Panc1 (cell line): ENCODE measurements at regions not wholly inside any gene's neighbourhood (a gene's known extent, or its start where the extent isn't known, plus 50 kb on each side); places are given as distances from the start of the nearest gene placed in this dataset.
"Not testable (repeated sequence)": the region's sequence is repeated elsewhere in the genome, so short reads cannot be mapped to it uniquely, and the experiment has no call there.

Experiments
- ATAC-seq: fragments of 200-7000 bp; cut with Tn5 transposase; 2 replicates; pipeline ENCODE4 v1.9.1; 2020; ENCODE audit warnings: mild to moderate bottlenecking, moderate library complexity
- BruUV-seq: library from RNA; stranded (reverse); fragments of 400-500 nt; replicated peaks from 2 replicates; lab custom pipeline; 2021; lab: Mats Ljungman, UMichigan
- CTCF ChIA-PET: fragments of 300-600 bp; sonication (Branson Sonifier 250); formaldehyde crosslinking; loops from one replicate; lab custom pipeline; 2022; ENCODE audit warnings: antibody characterized with exemption; lab: Charles Lee
- POLR2A ChIA-PET: fragments of 300-600 bp; sonication (Branson Sonifier 250); formaldehyde crosslinking; loops from one replicate; lab custom pipeline; 2022; ENCODE audit warnings: antibody characterized with exemption; lab: Charles Lee
- DNase-seq: peaks from one replicate; pipeline ENCODE4 v3.0.0-alpha.2; 2010; ENCODE audit warnings: low read depth, low spot score
- H3K27ac ChIP-seq: 2 replicates; pipeline ENCODE4 v1.5.1; 2011; ENCODE audit warnings: mild to moderate bottlenecking, low read length, inconsistent platforms
- H3K27me3 ChIP-seq: fragments of 200-500 bp; sonication (Bioruptor generic); 2 replicates; pipeline ENCODE4 v1.6.0; 2014; ENCODE audit warnings: low read length, inconsistent platforms; ENCODE audit not compliant: control insufficient read depth, insufficient read depth
- H3K36me3 ChIP-seq: fragments of 200-500 bp; sonication (Bioruptor generic); 2 replicates; pipeline ENCODE4 v1.5.1; 2014; ENCODE audit warnings: inconsistent platforms, mild to moderate bottlenecking, low read length, moderate library complexity; ENCODE audit not compliant: control insufficient read depth, insufficient read depth
- H3K4me1 ChIP-seq: 2 replicates; pipeline ENCODE4 v1.5.1; 2011; ENCODE audit warnings: inconsistent platforms, mild to moderate bottlenecking, low read length, moderate library complexity; ENCODE audit not compliant: control insufficient read depth, insufficient read depth
- H3K4me3 ChIP-seq, 2 experiments: 2 replicates each; pipeline ENCODE4 v1.5.1; 2011 to 2012; ENCODE audit warnings: low read depth in 2 of 2, low read length in 2 of 2, mild to moderate bottlenecking in 2 of 2, inconsistent platforms in 1 of 2, moderate library complexity in 1 of 2
- H3K9me3 ChIP-seq: fragments of 200-500 bp; sonication (Bioruptor generic); 2 replicates; pipeline ENCODE4 v1.5.1; 2014; ENCODE audit warnings: low read depth, mild to moderate bottlenecking, inconsistent platforms, low read length, moderate library complexity; ENCODE audit not compliant: control insufficient read depth, insufficient read depth
- in situ Hi-C: cut with HindIII; loops from 2 replicates; pipeline ENCODE4 v1.10.0; 2016; ENCODE audit warnings: low sequenced_read_pairs, low pct_unique_long_range_greater_than_20kb
- intact Hi-C: fragments of 100-400 bp; cut with micrococcal nuclease; formaldehyde crosslinking; loops from one replicate; pipeline ENCODE4 v1.10.0; 2022; ENCODE audit not compliant: unreplicated experiment

DNA sequence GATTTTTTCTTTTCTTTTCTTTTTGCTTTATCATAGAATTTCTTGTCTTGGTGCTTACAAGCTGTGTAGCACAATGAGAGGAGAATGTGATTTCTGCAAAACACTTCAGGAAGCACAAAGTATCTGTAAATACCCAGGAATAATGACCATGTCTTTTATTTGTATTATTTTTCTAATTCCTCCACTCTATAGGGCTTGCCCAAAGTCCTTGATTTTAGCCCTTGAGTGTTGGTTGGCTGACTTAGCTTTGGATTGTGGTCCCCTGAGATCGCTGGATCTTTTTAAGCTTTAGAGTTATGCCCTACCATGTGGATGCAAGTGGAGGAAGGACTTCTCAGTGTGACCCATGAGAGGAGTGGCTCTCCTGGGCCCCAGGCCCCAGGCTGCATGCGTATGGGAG is 52.2 kb downstream of the HOXC4 start:
- H3K27ac ChIP-seq, ATAC-seq, H3K9me3 ChIP-seq, H3K4me3 ChIP-seq, in situ Hi-C loops, H3K36me3 ChIP-seq, H3K4me1 ChIP-seq, CTCF ChIA-PET, BruUV-seq, POLR2A ChIA-PET, intact Hi-C loops, H3K27me3 ChIP-seq, DNase-seq: not testable (repeated sequence)

DNA sequence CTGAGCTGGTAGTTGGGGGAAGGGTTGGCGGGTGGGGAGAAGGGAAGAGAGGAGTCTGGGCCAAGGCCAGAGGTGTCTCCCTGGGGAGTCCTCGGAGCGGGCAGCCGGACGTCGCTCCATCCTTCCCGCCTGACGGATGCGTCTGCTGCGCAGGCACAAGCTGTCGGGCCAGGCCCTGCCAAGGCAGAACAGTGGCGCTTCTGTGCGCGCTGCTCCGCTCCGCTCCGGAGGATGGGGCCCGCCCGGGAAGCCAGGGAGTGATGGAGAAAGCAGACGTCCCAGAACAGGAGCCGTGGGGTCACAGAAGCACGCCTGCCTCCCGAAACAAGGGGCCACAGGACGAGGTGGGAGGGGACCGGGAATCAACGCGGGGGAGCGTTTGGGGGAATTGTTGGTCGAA is 52.6 kb downstream of the HOXC4 start:
- in situ Hi-C loops, H3K27ac ChIP-seq, CTCF ChIA-PET, H3K4me1 ChIP-seq, ATAC-seq, H3K9me3 ChIP-seq, H3K27me3 ChIP-seq, intact Hi-C loops, H3K4me3 ChIP-seq, DNase-seq, H3K36me3 ChIP-seq, BruUV-seq, POLR2A ChIA-PET: not testable (repeated sequence)

DNA sequence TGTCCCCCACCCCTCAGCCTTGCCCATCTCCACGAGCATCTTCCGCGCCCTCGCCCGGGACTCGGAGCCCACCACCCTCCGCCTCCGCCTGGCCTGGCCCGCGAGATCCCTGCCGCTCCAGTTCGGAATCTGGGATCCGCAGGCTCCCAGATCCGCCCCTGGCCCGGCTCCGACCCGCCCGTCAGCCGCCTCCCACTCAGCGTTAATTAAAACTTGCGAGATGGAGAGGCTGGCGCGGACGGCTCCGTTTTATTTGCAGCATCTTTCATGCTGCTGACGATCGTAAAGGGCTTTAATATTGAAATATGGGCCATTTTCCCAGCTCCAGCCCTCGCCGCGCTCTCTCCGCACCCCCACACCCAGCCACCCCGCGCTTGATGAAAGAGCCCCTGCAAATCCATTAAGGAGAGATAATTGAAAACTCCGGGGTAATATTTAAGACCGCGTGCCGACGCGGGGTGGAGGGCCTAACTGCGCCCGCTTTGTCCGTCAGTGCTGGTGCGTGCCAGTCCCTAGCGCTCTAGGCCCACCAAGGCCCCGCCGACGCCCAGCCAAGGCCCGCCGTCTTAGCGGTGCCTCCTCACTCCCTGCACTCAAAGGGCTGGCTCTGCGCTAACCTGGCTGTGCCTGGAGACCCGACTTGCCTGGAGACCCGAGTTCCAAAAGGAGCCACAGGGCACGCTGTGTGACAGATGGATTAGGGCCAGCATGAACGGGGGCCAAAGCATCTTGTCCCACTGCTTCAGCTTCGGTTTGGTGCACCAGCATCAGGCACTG is 53.4 kb downstream of the HOXC4 start:
- H3K27me3 ChIP-seq, POLR2A ChIA-PET, BruUV-seq, H3K9me3 ChIP-seq, H3K36me3 ChIP-seq, H3K4me1 ChIP-seq, ATAC-seq, in situ Hi-C loops, intact Hi-C loops, CTCF ChIA-PET, H3K27ac ChIP-seq, DNase-seq, H3K4me3 ChIP-seq: not testable (repeated sequence)

DNA sequence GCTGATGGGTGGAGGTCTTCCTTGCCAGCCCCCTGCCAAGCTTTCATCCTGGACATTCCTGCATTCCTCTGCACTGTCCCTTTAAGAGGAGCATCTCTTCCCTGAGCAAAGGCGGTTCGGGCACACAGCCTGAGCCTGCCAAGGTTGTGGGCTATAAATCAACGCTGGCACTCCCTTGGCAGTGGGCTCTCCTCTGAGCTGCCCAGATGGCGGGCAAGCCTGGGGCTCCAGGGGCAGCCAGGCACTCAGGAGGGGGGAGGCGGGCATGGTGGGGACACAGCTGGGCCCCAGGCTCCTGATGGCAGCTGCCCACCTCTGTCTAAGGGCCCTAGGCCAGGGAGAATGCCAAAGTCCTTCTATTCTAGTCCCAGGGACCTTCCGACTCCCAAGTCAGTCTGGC is 58.7 kb downstream of the HOXC4 start:
- BruUV-seq, ATAC-seq, POLR2A ChIA-PET: not testable (repeated sequence)

DNA sequence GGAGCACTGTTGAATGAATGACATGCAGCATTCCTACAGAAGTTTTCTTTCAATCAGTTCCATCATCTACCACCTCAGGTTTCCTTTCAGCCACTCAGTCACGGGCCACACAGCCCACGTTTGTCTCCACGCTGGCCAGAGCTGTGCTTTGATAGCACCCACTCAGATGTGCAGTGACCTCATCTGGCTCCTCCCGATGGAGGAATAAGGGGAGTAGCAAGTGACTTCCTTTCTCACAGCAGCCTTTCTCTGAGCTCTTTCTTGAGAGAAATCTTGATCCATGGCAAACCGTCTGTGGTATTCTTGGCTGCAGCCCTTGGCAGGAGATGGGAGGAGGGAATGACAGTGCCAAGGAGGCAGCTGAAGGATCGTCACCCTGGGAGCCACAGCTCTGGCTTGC is 62.4 kb downstream of the HOXC4 start:
- CTCF ChIA-PET, in situ Hi-C loops, DNase-seq, H3K4me1 ChIP-seq, H3K36me3 ChIP-seq, H3K27ac ChIP-seq, H3K4me3 ChIP-seq, H3K27me3 ChIP-seq, H3K9me3 ChIP-seq, ATAC-seq, intact Hi-C loops, BruUV-seq, POLR2A ChIA-PET: not testable (repeated sequence)

More for the DNA sequence above, 58.7 kb downstream of the HOXC4 start:
- H3K36me3 ChIP-seq, in situ Hi-C loops, H3K9me3 ChIP-seq, H3K27me3 ChIP-seq, H3K27ac ChIP-seq, H3K4me1 ChIP-seq, CTCF ChIA-PET, intact Hi-C loops, DNase-seq, H3K4me3 ChIP-seq: not testable (repeated sequence)

DNA sequence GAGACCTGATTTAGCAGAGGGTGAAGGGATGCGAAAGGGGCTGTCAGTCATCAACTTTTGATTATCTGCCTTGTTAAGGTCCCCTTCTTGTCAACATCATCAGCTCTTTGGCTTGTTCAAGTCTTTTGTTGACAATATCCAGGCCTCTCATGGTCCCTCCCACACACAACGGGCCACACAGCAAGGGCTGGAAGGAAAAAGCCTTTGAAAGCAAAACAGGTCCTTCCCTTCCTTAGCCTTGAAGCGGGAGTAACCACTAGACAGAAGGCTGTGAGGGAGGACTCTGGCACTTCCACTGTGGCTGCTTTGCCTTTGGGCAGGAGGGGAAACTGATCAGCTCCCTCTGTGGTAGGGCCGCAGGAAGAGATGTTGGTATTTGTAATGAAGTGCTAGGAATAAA is 63.8 kb downstream of the HOXC4 start:
- BruUV-seq, H3K4me3 ChIP-seq, H3K9me3 ChIP-seq, CTCF ChIA-PET, H3K27me3 ChIP-seq, in situ Hi-C loops, DNase-seq, H3K27ac ChIP-seq, intact Hi-C loops, H3K4me1 ChIP-seq, ATAC-seq, H3K36me3 ChIP-seq, POLR2A ChIA-PET: not testable (repeated sequence)

DNA sequence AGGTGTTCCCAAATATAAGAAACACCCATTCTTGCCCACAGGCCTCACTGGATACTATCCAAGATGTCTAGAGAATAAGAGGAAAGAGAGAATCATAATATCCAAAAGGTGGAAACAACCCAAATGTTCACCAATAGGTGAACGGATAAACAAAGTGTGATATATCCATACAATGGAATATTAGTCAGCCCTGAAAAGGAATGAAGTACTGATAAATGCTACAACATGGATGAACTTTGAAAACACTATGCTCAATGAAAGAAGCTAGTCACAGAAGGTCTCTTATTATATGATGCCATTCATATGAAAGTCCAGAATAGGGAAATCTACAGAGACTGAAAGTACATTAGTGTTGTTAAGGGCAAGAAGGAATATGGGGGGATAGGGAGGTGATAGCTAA is 65.4 kb downstream of the HOXC4 start:
- H3K36me3 ChIP-seq, CTCF ChIA-PET, intact Hi-C loops, H3K27ac ChIP-seq, BruUV-seq, DNase-seq, in situ Hi-C loops, ATAC-seq, H3K4me1 ChIP-seq, POLR2A ChIA-PET, H3K9me3 ChIP-seq, H3K4me3 ChIP-seq, H3K27me3 ChIP-seq: not testable (repeated sequence)
